Ishikawa (cell line): ENCODE measurements at regions not wholly inside any gene's neighbourhood (a gene's known extent, or its start where the extent isn't known, plus 50 kb on each side); places are given as distances from the start of the nearest gene placed in this dataset.

ENCODE experiments used
- CEBPB ChIP-seq: IDR thresholded peaks from 2 replicates; pipeline ENCODE4 v1.6.1; 2012
- CREB1 ChIP-seq: IDR thresholded peaks from 2 replicates; pipeline ENCODE4 v1.6.1; 2012; ENCODE audit warnings: low read depth
- EGR1 ChIP-seq: IDR thresholded peaks from 2 replicates; pipeline ENCODE4 v1.6.1; 2012
- EP300 ChIP-seq: IDR thresholded peaks from 2 replicates; pipeline ENCODE4 v1.6.1; 2012; ENCODE audit warnings: borderline replicate concordance
- FOXM1 ChIP-seq: IDR thresholded peaks from 2 replicates; pipeline ENCODE4 v1.6.1; 2012; ENCODE audit warnings: low read depth, borderline replicate concordance
- NFIC ChIP-seq: IDR thresholded peaks from 2 replicates; pipeline ENCODE4 v1.6.1; 2012
- RAD21 ChIP-seq: IDR thresholded peaks from 2 replicates; pipeline ENCODE4 v1.6.1; 2012; ENCODE audit warnings: low read depth
- TAF1 ChIP-seq: IDR thresholded peaks from 2 replicates; pipeline ENCODE4 v1.6.1; 2012; ENCODE audit warnings: low read depth, mild to moderate bottlenecking
- TCF12 ChIP-seq: IDR thresholded peaks from 2 replicates; pipeline ENCODE4 v1.6.1; 2012; ENCODE audit warnings: low read depth
- TEAD4 ChIP-seq: IDR thresholded peaks from 2 replicates; pipeline ENCODE4 v1.6.1; 2012
- YY1 ChIP-seq: IDR thresholded peaks from 2 replicates; pipeline ENCODE4 v1.6.1; 2012; ENCODE audit warnings: low read depth
- ZBTB7A ChIP-seq: IDR thresholded peaks from 2 replicates; pipeline ENCODE4 v1.6.1; 2012; ENCODE audit warnings: low read depth
- TF ChIP-seq, protein P1 (sequence below): IDR thresholded peaks from 2 replicates; pipeline ENCODE4 v1.6.1; 2012
- TF ChIP-seq, protein P2 (sequence below): IDR thresholded peaks from 2 replicates; pipeline ENCODE4 v1.6.1; 2012
- TF ChIP-seq, protein P3 (sequence below): IDR thresholded peaks from 2 replicates; pipeline ENCODE4 v1.6.1; 2012; ENCODE audit warnings: low read depth, mild to moderate bottlenecking

DNA sequence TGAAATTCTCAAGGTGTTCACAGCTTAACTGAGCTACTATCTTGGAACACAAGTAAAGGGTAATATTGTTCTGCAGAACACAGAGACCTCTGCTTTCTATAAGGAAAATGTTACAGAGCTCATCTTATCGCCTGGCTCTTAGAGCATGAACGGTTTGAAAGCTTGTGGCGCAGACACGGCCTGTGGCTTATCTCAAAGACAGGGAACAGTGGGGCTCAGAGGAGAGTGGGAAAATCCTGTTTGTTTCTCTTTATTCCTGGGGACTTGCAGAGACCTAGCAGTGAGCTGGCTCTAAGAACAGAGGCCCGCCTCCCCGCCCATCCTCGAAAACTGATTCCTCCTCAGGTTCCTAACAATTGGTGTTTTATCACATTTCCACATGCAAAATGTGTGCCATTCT lies 131.7 kb downstream of the EMX2 start:
- no peak for TF ChIP-seq RAD21
- TF ChIP-seq TEAD4: no peak
- TF ChIP-seq, protein P1, sequence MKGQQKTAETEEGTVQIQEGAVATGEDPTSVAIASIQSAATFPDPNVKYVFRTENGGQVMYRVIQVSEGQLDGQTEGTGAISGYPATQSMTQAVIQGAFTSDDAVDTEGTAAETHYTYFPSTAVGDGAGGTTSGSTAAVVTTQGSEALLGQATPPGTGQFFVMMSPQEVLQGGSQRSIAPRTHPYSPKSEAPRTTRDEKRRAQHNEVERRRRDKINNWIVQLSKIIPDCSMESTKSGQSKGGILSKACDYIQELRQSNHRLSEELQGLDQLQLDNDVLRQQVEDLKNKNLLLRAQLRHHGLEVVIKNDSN: no peak
- no peak for TF ChIP-seq TAF1
- TF ChIP-seq ZBTB7A: no peak
- TF ChIP-seq CREB1: no peak
- TF ChIP-seq, protein P2, sequence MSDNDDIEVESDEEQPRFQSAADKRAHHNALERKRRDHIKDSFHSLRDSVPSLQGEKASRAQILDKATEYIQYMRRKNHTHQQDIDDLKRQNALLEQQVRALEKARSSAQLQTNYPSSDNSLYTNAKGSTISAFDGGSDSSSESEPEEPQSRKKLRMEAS: no peak

DNA sequence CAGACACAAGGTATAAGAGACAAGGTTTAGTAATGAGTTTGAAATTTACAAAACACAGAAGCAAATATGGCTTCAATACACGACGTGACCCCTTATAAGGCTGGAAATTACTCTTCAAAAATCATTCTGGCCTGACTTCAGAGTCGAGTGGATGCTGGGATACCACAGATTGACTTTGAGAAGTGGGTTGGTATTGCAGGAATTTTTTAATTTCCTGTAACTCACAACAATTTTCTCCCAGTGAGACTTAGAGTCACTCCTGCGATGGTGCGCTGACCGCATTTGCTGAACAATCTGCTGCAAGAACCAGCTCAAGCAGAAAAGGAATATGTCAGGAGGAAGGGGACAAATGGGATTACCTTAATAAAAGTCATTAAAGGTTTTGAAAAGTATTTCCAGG lies 132.1 kb downstream of the EMX2 start:
- TF ChIP-seq EGR1 (no peak), TAF1 (no peak), CEBPB (no peak), TEAD4 (no peak), CREB1 (no peak)

DNA sequence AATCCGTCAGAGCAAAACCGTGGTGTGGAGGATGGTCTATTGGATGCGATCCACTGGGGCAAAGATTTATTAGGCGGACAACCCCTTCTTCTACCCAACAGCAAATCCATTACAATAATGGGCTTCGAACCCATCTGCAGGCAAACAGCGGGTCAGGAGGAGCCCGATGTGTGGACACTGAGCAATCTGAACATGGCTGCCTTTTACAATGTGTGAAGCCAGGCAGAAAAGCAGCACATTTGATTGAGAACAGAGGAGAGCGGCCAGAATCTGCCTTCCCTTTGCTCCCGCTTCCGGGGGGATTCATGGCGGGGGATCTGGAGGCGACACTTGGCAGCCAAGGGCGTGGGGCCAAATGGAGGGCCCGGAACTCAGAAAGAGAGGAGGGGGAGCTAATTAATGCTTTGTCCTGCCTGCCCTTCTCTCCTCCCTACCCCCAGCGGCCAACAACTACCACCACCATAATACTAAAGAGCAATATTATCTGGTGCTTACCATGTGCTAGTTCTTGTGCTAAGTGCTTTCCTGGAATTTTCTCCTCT lies 133.0 kb downstream of the EMX2 start:
- TF ChIP-seq FOXM1: no peak
- TF ChIP-seq, protein P2: no peak
- no peak for TF ChIP-seq YY1
- TF ChIP-seq TAF1: no peak
- TF ChIP-seq CEBPB: no peak
- TF ChIP-seq TCF12: no peak
- TF ChIP-seq NFIC: no peak
- no peak for TF ChIP-seq EGR1

DNA sequence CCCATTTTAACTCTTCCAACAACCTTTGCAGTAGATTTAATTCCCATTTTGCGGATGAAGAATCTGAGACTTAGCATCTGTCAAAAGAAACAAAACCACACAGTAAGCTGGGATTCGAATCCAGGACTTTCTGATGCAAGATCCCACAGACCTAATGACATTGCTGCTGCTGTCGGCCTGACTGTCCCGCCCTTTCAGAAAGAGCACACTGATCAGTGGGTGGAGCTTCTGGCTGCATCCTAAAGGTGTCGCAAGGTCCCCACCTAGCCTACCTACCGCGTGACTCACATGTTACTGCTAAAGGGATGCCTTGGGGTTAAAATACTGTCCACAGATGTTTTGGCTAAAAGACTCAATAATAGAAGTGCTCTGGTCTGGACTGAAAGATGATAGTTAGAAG lies 134.7 kb downstream of the EMX2 start:
- TF ChIP-seq TEAD4 (no peak), EGR1 (no peak), EP300 (no peak), YY1 (no peak), NFIC (no peak), ZBTB7A (no peak), CREB1 (no peak), CEBPB (no peak), TCF12 (no peak), TAF1 (no peak), RAD21 (no peak), FOXM1 (no peak)
- TF ChIP-seq, protein P3, sequence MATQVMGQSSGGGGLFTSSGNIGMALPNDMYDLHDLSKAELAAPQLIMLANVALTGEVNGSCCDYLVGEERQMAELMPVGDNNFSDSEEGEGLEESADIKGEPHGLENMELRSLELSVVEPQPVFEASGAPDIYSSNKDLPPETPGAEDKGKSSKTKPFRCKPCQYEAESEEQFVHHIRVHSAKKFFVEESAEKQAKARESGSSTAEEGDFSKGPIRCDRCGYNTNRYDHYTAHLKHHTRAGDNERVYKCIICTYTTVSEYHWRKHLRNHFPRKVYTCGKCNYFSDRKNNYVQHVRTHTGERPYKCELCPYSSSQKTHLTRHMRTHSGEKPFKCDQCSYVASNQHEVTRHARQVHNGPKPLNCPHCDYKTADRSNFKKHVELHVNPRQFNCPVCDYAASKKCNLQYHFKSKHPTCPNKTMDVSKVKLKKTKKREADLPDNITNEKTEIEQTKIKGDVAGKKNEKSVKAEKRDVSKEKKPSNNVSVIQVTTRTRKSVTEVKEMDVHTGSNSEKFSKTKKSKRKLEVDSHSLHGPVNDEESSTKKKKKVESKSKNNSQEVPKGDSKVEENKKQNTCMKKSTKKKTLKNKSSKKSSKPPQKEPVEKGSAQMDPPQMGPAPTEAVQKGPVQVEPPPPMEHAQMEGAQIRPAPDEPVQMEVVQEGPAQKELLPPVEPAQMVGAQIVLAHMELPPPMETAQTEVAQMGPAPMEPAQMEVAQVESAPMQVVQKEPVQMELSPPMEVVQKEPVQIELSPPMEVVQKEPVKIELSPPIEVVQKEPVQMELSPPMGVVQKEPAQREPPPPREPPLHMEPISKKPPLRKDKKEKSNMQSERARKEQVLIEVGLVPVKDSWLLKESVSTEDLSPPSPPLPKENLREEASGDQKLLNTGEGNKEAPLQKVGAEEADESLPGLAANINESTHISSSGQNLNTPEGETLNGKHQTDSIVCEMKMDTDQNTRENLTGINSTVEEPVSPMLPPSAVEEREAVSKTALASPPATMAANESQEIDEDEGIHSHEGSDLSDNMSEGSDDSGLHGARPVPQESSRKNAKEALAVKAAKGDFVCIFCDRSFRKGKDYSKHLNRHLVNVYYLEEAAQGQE: no peak
- TF ChIP-seq, protein P2: no peak
- TF ChIP-seq, protein P1: no peak

DNA sequence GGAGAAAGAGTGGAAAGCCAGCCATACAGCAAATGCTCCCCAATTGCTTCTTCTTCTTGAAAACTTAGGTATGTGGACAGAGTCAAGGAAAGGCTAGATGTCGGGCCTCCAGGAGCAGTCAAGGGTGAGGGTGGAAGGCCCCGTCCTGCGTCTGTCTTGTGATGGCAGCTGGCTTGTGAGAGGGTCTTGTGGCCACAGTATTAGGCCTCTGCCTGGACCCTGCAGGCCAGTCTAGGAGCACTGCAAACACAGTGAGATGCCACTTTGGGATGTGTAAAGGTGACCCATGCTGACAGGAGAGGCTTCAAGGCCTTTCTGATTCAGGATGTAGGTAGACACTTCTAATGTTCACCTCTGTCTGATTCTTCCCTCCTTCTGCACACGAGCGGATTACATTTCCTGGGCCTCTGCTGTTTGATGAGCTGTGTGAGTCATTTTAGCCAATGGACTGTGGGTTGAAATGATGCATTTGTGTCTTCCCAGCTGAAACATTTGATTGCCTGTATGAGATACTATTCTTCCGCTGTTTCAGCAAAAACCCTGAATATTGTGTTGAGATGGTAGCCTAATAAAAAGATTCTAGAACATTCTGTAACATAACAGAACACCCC lies 135.4 kb downstream of the EMX2 start:
- TF ChIP-seq TCF12 (no peak), TAF1 (no peak), EP300 (no peak), RAD21 (no peak), FOXM1 (no peak), ZBTB7A (no peak), YY1 (no peak), CEBPB (no peak), EGR1 (no peak), NFIC (no peak), TEAD4 (no peak)
- TF ChIP-seq, protein P1: no peak
- TF ChIP-seq, protein P2: no peak
- TF ChIP-seq, protein P3: no peak
